ENCODE measurements at regions not wholly inside any gene's neighbourhood (a gene's known extent, or its start where the extent isn't known, plus 50 kb on each side); places are given as distances from the start of the nearest gene placed in this dataset.
"Not testable (repeated sequence)": the region's sequence is repeated elsewhere in the genome, so short reads cannot be mapped to it uniquely, and the experiment has no call there.

DNA sequence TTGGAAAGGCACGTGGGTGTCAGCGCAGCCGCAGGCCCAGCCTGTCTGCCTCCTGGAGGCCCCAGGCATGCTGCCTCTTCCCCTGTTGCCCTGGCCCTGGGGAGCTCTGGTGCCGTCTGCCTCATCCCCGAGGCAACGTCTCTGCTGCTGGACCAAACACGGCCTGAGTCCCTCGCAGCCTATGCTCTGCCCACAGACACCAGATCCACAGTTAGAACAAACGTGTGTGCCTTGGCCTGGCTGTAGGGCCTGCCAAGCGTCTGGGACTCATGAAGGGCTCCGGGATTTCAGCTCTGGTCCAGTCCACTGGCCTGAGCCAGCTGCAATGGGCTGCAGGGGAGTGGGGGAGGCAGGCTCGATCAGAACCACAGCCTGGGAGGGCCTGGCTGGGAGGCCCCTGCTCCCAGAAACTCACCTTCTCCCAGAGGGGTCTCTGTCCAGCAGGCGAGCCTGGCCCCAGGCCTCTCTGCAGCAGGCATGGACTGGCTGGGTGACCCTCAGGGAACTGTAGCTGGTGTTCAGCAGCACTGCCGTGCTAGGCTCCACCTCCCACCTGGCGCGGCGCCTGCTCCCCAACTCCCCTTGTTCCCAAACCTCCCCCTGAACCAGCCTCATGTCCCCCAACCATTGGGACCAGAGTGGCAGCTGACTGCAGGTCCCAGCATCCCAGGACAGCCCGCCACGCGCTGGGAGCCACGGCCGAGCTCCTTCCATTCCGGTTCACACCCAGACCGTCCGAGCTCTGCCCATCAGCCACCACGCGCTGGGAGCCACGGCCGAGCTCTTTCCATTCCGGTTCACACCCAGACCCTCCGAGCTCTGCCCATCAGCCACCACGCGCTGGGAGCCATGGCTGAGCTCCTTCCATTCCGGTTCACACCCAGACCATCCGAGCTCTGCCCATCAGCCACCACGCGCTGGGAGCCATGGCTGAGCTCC is 197.0 kb downstream of the DLL1 start:
- H3K4me1 Mint-ChIP-seq, result peaks cover 17 to 23% (median 19%) of the 10 kb centered on the region in 4 donors

GRCh38 chr6:170093276-170093657 is 197.6 kb downstream of the DLL1 start:
- POLR2A ChIA-PET, result interaction anchor here (1.1 kb wide), 1 partner anchor 179 kb away, joined by 3 read pairs; no protein-coding TSS in a partner anchor
- peaks cover 16 to 29% (median 24%) of the 10 kb centered on the region in 4 donors for H3K4me1 Mint-ChIP-seq
- H3K27me3 Mint-ChIP-seq, result peaks cover 0 to 6% (median 0%) of the 10 kb centered on the region in 5 donors
- no peaks in the 10 kb centered on the region for H3K36me3 Mint-ChIP-seq
- no peak for ATAC-seq
- H3K4me3 Mint-ChIP-seq, result no peak overlapping the region
- H3K27ac Mint-ChIP-seq, result no peak overlapping the region
- H3K9me3 Mint-ChIP-seq, result no peaks in the 10 kb centered on the region
- peak in 1 of 10 donors; percentile 12 for DNase-seq

More for the DNA sequence above, 197.0 kb downstream of the DLL1 start:
- Mint-ChIP-seq H3K36me3 (no peaks in the 10 kb centered on the region), H3K4me3 (no peak overlapping the region), H3K9me3 (no peaks in the 10 kb centered on the region), H3K27me3 (peaks cover 0 to 7% (median 0%) of the 10 kb centered on the region in 5 donors), H3K27ac (no peak overlapping the region)
- DNase-seq (peak in 2 of 10 donors; percentile 14 to 59), ATAC-seq (no peak)
- POLR2A ChIA-PET, result no interaction called here

GRCh38 chr6:170092826-170093225 is 198.1 kb downstream of the DLL1 start:
- peak in 1 of 10 donors; percentile 46 for DNase-seq
- POLR2A ChIA-PET, result interaction anchor here (1.1 kb wide), 1 partner anchor 179 kb away, joined by 3 read pairs; no protein-coding TSS in a partner anchor
- Mint-ChIP-seq H3K4me3 (no peak overlapping the region), H3K9me3 (no peaks in the 10 kb centered on the region), H3K36me3 (no peaks in the 10 kb centered on the region), H3K27ac (no peak overlapping the region), H3K4me1 (peaks cover 20 to 34% (median 28%) of the 10 kb centered on the region in 4 donors), H3K27me3 (peaks cover 0 to 1% (median 0%) of the 10 kb centered on the region in 5 donors)
- ATAC-seq, result no peak

DNA sequence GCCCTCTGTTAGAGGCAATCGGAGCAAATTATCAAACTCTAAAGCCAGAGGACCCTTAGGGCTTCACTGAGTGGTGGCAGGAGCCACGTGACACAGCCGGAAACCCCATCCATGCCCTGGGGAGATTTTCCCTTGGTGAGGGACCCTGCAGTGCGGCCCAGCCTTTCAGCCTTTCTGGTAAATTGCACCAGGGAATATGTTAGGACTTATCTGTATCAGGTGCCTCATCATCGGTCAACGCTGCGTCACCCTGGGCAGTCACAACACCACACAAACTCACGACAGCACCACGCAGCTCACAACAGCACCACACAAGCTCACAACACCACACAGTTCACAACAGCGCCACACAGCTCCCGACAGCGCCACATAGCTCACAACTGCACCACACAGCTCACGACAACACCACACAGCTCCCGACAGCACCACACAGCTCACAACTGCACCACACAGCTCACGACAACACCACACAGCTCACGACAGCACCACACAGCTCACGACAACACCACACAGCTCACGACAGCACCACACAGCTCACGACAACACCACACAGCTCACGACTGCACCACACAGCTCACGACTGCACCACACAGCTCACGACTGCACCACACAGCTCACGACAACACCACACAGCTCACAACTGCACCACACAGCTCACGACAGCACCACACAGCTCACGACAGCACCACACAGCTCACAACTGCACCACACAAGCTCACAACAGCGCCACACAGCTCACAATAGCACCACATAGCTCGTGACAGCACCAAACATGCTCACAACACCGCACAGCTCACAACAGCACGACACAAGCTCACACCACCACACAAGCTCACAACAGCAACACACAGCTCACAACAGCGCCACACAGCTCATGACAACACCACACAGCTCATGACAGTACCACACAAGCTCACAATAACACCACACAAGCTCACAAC is 199.0 kb downstream of the DLL1 start:
- Mint-ChIP-seq H3K4me1 (peaks cover 22 to 34% (median 31%) of the 10 kb centered on the region in 4 donors), H3K36me3 (no peaks in the 10 kb centered on the region), H3K4me3 (no peak overlapping the region), H3K27me3 (no peaks in the 10 kb centered on the region), H3K27ac (peak overlapping the region in 1 of 10 donors; percentile 11), H3K9me3 (no peaks in the 10 kb centered on the region)
- POLR2A ChIA-PET, result interaction anchor here (1.1 kb wide), 1 partner anchor 180 kb away, joined by 3 read pairs; no protein-coding TSS in a partner anchor
- ATAC-seq (no peak), DNase-seq (peak in 2 of 10 donors; percentile 3 to 51)

DNA sequence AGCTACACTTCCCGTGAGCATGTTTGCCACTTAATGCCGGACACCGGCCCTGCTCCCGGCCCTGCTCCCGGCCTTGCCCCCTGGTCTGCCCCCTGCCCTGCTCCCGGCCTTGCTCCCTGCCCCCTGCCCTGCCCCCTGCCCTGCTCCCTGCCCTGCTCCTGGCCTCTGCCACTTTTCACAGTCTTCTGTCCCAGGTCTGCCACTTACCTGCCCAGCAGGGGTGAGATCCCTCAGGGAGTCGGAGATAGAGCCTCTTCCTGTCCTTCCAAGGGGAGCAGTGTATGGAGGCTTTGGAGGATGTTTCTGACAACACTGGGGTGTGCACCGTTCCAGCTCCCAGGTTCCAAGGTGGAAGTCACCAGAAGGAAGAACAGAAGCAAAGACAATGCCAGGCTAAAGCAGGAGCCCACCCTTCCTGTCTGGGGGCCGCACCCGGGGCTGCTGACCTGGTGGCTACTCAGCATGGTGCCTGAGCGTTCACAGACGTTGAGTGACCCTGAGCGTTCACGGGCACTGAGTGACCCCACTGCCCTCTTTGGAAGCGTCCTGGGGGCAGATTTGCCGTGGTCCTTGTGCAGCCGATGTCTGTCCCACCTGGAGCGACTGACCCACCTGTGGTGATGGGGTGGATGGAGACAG is 199.8 kb downstream of the DLL1 start:
- ATAC-seq (no peak), DNase-seq (peak in 2 of 10 donors; percentile 14 to 22)
- POLR2A ChIA-PET, result interaction anchor here (0.6 to 4.0 kb wide), 4 partner anchors 12 to 194 kb away, joined by 3 to 77 read pairs (median 12); no protein-coding TSS in a partner anchor
- Mint-ChIP-seq H3K27ac (peak overlapping the region in 4 of 10 donors; percentile 58 to 96 (median 74)), H3K9me3 (peaks cover 0 to 1% (median 0%) of the 10 kb centered on the region in 9 donors), H3K36me3 (no peaks in the 10 kb centered on the region), H3K27me3 (no peaks in the 10 kb centered on the region), H3K4me1 (peaks cover 22 to 40% (median 32%) of the 10 kb centered on the region in 4 donors), H3K4me3 (peak overlapping the region in 2 of 10 donors; percentile 45 to 86)

- no peaks in the 10 kb centered on the region for H3K36me3 Mint-ChIP-seq
- peak overlapping the region in 6 of 10 donors; percentile 81 to 98 (median 93) for H3K27ac Mint-ChIP-seq
- DNase-seq (no peak), ATAC-seq (no peak)
- peaks cover 22 to 40% (median 33%) of the 10 kb centered on the region in 4 donors for H3K4me1 Mint-ChIP-seq
- no peaks in the 10 kb centered on the region for H3K27me3 Mint-ChIP-seq
- peak overlapping the region in 8 of 10 donors; percentile 41 to 93 (median 86) for H3K4me3 Mint-ChIP-seq
- POLR2A ChIA-PET, result interaction anchor here (0.6 to 4.0 kb wide), 6 partner anchors 12 to 218 kb away, joined by 3 to 77 read pairs (median 4); no protein-coding TSS in a partner anchor
- H3K9me3 Mint-ChIP-seq, result peaks cover 0 to 1% (median 0%) of the 10 kb centered on the region in 9 donors
Measured at GRCh38 chr6:170090561-170090960, 200.3 kb downstream of the DLL1 start.

GRCh38 chr6:170089963-170090362 is 200.9 kb downstream of the DLL1 start:
- H3K27ac Mint-ChIP-seq, result peak overlapping the region; percentile 4 to 98 (median 86)
- ATAC-seq, result no peak
- H3K4me3 Mint-ChIP-seq, result peak overlapping the region; percentile 81 to 96 (median 89)
- H3K9me3 Mint-ChIP-seq, result peaks cover 0 to 1% (median 0%) of the 10 kb centered on the region in 9 donors
- H3K4me1 Mint-ChIP-seq, result peaks cover 22 to 40% (median 33%) of the 10 kb centered on the region in 4 donors
- DNase-seq, result peak in 1 of 10 donors; percentile 11
- no peaks in the 10 kb centered on the region for H3K27me3 Mint-ChIP-seq
- POLR2A ChIA-PET, result interaction anchor here (0.6 to 4.0 kb wide), 7 partner anchors 13 to 219 kb away, joined by 3 to 77 read pairs (median 5); no protein-coding TSS in a partner anchor
- H3K36me3 Mint-ChIP-seq, result no peaks in the 10 kb centered on the region

DNA sequence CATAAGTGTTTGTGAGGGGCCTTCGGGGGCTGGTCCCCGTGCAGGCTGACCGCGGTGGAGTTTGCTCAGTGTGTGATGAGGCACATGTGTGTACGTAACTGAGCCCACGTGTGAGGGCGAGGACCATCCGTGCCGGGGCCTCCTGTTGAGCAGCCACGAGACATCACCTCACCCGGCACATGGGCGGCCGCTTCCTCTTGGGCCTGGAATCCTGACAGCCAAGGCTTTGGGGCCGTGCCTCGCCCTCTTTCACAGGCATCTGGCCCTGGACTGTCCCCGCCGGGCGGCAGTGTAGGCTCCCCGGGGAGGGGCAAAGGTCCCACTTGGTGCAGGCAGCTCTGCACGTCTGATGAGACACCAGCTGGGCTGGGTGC is 202.3 kb downstream of the DLL1 start:
- DNase-seq (peak in 1 of 10 donors; percentile 24), ATAC-seq (peak; percentile 21 to 23)

DNA sequence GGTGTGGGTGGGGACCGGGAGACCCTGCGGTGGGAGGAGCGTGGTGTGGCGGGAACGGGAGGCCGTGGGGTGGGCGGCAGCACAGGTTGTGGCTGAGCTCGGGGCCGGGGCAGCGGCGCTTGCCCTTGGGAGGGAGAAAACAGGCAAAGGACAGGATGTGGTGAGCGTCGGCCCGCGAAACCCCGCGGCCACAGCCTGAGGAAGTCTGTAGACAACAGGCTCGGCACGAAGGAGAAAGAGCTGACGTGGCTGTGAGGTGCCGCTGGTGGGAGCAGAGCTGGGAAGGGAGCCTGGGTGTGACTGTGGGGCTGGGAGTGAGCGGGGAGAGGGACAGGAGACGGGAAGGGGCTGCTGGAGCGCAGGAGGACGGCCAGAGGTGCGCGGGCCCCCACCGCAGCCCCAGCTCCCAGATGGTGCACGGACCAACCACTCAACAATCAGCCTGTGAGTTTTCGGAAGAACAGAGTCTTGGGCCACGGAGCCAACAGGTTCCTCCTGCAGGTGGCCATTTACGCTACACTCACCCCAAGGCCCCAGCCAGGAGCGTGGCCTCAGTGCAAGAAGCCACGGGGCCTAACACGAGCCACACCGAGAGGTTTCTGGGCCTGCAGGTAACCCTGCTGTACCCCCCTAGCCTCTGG is 202.8 kb downstream of the DLL1 start:
- POLR2A ChIA-PET, result interaction anchor here (0.6 to 4.0 kb wide), 11 partner anchors 9 to 466 kb away, joined by 3 to 77 read pairs (median 5); partner anchors contain the start of genes DLL1, PSMB1 and TBP
- H3K27me3 Mint-ChIP-seq, result no peaks in the 10 kb centered on the region
- H3K27ac Mint-ChIP-seq, result peak overlapping the region; percentile 88 to 98 (median 96)
- DNase-seq (peak; percentile 19 to 77 (median 50)), ATAC-seq (peak; percentile 72 to 76)
- H3K4me1 Mint-ChIP-seq, result peaks cover 24 to 44% (median 36%) of the 10 kb centered on the region in 4 donors
- H3K9me3 Mint-ChIP-seq, result peaks cover 0 to 1% (median 0%) of the 10 kb centered on the region in 9 donors
- H3K36me3 Mint-ChIP-seq, result no peaks in the 10 kb centered on the region
- peak overlapping the region; percentile 81 to 96 (median 90) for H3K4me3 Mint-ChIP-seq

More for the DNA sequence above, 202.3 kb downstream of the DLL1 start:
- Mint-ChIP-seq H3K27ac (peak overlapping the region; percentile 76 to 98 (median 96)), H3K4me3 (peak overlapping the region; percentile 81 to 96 (median 90)), H3K36me3 (no peaks in the 10 kb centered on the region), H3K27me3 (no peaks in the 10 kb centered on the region), H3K4me1 (peaks cover 22 to 40% (median 33%) of the 10 kb centered on the region in 4 donors), H3K9me3 (peaks cover 0 to 1% (median 0%) of the 10 kb centered on the region in 9 donors)
- POLR2A ChIA-PET, result interaction anchor here (0.6 to 4.0 kb wide), 12 partner anchors 8 to 465 kb away, joined by 3 to 77 read pairs (median 4); partner anchors contain the start of genes DLL1, PSMB1 and TBP

DNA sequence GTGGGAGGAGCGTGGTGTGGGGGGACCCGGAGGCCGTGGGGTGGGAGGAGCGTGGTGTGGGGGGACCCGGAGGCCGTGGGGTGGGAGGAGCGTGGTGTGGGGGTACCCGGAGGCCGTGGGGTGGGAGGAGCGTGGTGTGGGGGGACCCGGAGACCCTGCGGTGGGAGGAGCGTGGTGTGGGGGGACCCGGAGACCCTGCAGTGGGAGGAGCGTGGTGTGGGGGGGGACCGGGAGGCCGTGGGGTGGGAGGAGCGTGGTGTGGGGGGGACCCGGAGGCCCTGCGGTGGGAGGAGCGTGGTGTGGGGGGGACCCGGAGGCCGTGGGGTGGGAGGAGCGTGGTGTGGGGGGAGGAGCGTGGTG is 203.5 kb downstream of the DLL1 start:
- H3K9me3 Mint-ChIP-seq, H3K36me3 Mint-ChIP-seq, ATAC-seq, H3K27me3 Mint-ChIP-seq: not testable (repeated sequence)
- H3K4me3 Mint-ChIP-seq, result peak overlapping the region in 1 of 10 donors; percentile 86
- peak in 3 of 10 donors; percentile 27 to 37 (median 29) for DNase-seq
- H3K27ac Mint-ChIP-seq, result peak overlapping the region in 1 of 10 donors; percentile 96
- peaks cover 29 to 50% (median 42%) of the 10 kb centered on the region in 4 donors for H3K4me1 Mint-ChIP-seq
- POLR2A ChIA-PET, result interaction anchor here (1.1 to 4.0 kb wide), 6 partner anchors 16 to 203 kb away, joined by 3 to 77 read pairs (median 14); partner anchors contain the start of gene DLL1

All from naive thymus-derived CD8-positive, alpha-beta T cell (primary cell).